Mucosa of rectum (tissue), 2 donors: ENCODE measurements at regions not wholly inside any gene's neighbourhood (a gene's known extent, or its start where the extent isn't known, plus 50 kb on each side); places are given as distances from the start of the nearest gene placed in this dataset.

ENCODE experiments used
- H3K27ac ChIP-seq, 2 donors: one replicate each; pipeline ENCODE4 v1.7.0; 2013; ENCODE audit warnings: inconsistent platforms in 2 of 2, low read depth in 2 of 2, low read length in 2 of 2
- H3K27me3 ChIP-seq, 2 donors: one replicate each; pipeline ENCODE4 v1.7.0; 2013; ENCODE audit warnings: low read length in 2 of 2; ENCODE audit not compliant: control insufficient read depth in 2 of 2, insufficient read depth in 2 of 2
- H3K36me3 ChIP-seq, 2 donors: one replicate each; pipeline ENCODE4 v1.7.0; 2013; ENCODE audit warnings: low read length in 2 of 2; ENCODE audit not compliant: control insufficient read depth in 2 of 2, insufficient read depth in 2 of 2
- H3K4me1 ChIP-seq, 2 donors: one replicate each; pipeline ENCODE4 v1.7.0; 2013; ENCODE audit warnings: low read length in 2 of 2, mild to moderate bottlenecking in 1 of 2; ENCODE audit not compliant: control insufficient read depth in 2 of 2, insufficient read depth in 2 of 2
- H3K4me3 ChIP-seq, 2 donors: one replicate each; pipeline ENCODE4 v1.7.0; 2013; ENCODE audit warnings: low read length in 2 of 2
- H3K9ac ChIP-seq, 2 donors: one replicate each; pipeline ENCODE4 v1.7.0; 2013; ENCODE audit warnings: low read length in 2 of 2, low read depth in 1 of 2, mild to moderate bottlenecking in 1 of 2
- H3K9me3 ChIP-seq, 2 donors: one replicate each; pipeline ENCODE4 v1.7.0; 2013; ENCODE audit warnings: low read length in 2 of 2; ENCODE audit not compliant: control insufficient read depth in 2 of 2
- donor health status: healthy.
- donor health status: Normal muscosa, but diverticular disease.

DNA sequence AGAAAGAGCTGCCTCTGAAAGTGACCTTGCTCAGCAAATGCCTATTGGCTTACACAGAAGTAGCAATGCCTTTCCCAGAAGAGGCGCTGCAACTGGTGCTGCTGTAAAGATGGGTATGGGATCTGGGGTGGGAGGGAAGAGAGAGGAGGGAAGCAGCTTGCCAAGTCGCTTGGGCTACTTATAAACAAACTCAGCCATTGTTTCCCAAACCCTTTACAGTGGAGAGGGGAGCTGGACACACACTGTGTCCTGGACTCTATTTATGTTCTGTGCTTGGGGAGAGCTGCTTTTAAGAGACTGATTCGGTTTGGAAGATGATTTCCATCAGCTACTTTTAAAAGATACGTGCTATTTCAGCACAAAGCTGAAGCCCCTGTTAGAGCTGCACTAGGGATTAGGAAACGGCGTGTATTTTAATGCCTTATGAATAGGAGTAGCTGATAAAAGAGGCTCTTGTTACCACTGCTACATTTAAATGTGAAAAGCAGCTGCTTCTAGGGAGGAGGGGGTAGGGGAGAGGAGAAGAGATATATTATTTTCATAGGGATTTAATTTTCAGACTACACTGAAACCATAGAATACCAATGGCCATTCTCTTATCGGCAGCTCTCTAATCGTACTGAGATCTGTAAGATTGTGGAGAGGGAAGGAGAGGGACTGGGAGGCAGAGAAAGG, 440.6 kb downstream of the MCTP2 start:
- no peak overlapping the region for H3K27ac ChIP-seq
- no peaks in the 10 kb centered on the region for H3K36me3 ChIP-seq
- H3K9me3 ChIP-seq: no peaks in the 10 kb centered on the region
- H3K4me1 ChIP-seq: no peaks in the 10 kb centered on the region
- no peak overlapping the region for H3K9ac ChIP-seq
- no peak overlapping the region for H3K4me3 ChIP-seq
- H3K27me3 ChIP-seq: no peaks in the 10 kb centered on the region

DNA sequence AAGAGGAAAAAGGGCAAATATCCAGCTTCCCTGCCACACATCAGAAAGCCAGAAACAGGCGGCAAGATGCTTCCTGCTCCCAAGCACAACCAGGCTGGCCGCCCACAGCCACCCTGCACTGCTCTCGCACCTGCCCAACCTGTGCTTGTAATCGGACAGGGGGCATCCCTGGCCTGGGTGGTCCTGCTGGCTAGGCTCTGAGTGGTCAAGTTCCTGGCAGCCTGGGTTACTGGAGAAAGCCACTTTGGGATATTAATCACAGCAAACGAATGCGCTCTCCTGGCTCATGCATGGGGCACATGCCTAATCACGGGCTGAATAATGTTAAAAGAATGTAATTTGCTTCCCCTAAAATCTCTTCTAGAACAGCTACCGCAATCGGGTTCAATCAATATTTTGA, 442.4 kb downstream of the MCTP2 start:
- no peak overlapping the region for H3K27ac ChIP-seq
- H3K36me3 ChIP-seq: no peaks in the 10 kb centered on the region
- H3K9ac ChIP-seq: no peak overlapping the region
- H3K4me1 ChIP-seq: no peaks in the 10 kb centered on the region
- H3K27me3 ChIP-seq: no peaks in the 10 kb centered on the region
- H3K4me3 ChIP-seq: no peak overlapping the region
- no peaks in the 10 kb centered on the region for H3K9me3 ChIP-seq

DNA sequence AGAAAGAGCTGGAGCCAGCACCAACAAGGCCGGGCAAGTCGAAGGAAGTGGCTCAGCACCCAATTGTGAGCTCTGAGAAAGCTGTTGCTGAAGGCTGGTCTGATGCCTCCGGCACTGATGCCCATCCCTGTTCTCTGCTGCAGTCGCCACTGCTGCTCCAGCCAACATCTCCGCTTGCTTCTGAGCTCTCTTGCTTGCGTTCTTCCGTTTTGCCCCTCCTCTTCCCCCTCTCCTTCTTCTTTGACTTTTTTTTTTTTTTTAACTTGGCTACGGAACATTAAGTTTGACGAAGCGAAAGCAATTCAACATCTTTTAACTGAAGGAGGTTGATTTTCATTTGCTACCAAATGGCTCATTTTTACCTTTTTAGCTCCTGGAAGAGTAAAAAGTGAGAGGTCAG, 442.9 kb downstream of the MCTP2 start:
- no peak overlapping the region for H3K27ac ChIP-seq
- H3K9ac ChIP-seq: no peak overlapping the region
- H3K4me3 ChIP-seq: no peak overlapping the region
- no peaks in the 10 kb centered on the region for H3K9me3 ChIP-seq
- H3K36me3 ChIP-seq: no peaks in the 10 kb centered on the region
- no peaks in the 10 kb centered on the region for H3K27me3 ChIP-seq
- H3K4me1 ChIP-seq: no peaks in the 10 kb centered on the region

DNA sequence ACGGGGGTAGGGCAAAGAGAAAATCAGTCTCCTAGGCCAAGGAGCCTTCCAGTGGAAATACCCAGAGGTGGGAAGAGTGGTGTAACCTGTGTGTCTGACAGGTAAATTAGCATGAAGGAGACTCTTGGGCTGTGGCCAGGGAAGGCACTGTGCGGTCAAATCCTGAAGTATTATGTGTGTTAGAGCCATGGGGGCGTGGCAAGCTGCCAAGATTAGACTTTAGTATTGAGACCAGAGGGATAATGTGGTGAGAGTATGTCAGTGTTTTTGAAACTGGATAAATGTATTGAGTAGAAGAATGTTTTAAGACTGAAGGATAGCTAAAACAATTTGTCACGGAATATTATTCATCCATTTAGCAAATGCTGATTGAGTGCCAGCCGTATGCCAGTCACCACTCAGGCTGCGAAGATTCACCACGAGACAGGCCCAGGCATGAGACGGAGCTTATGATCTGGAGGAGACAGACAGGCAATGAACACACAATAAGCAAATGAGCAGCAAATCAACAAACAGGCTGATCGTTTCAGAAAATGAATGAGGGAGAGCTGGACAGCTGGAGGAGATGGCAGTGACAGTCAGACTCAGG, 445.9 kb downstream of the MCTP2 start:
- no peaks in the 10 kb centered on the region for H3K9me3 ChIP-seq
- no peaks in the 10 kb centered on the region for H3K4me1 ChIP-seq
- H3K27ac ChIP-seq: no peak overlapping the region
- H3K36me3 ChIP-seq: no peaks in the 10 kb centered on the region
- no peak overlapping the region for H3K9ac ChIP-seq
- no peak overlapping the region for H3K4me3 ChIP-seq
- H3K27me3 ChIP-seq: no peaks in the 10 kb centered on the region

DNA sequence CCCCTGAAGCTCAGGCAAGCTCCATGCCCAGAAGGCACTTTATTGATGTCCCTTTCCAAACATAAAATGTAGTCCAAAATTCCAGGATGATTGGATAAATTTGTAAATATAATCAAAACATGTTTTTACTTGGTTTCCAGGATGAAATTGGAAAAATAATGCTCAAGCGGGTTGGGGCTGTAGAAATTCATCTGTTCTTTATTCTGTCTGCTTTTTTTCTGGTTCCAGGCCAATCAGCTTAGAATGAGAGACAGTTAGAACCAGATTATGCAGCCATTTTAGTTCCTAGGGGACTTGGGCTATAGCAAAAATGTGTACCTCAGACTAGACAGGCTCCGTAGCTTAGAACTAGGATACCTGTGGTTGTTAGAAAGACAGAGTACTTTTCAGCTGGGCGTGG, 450.8 kb downstream of the MCTP2 start:
- no peak overlapping the region for H3K4me3 ChIP-seq
- H3K4me1 ChIP-seq: no peaks in the 10 kb centered on the region
- H3K9me3 ChIP-seq: no peaks in the 10 kb centered on the region
- no peak overlapping the region for H3K27ac ChIP-seq
- no peaks in the 10 kb centered on the region for H3K36me3 ChIP-seq
- H3K27me3 ChIP-seq: no peaks in the 10 kb centered on the region
- H3K9ac ChIP-seq: no peak overlapping the region

DNA sequence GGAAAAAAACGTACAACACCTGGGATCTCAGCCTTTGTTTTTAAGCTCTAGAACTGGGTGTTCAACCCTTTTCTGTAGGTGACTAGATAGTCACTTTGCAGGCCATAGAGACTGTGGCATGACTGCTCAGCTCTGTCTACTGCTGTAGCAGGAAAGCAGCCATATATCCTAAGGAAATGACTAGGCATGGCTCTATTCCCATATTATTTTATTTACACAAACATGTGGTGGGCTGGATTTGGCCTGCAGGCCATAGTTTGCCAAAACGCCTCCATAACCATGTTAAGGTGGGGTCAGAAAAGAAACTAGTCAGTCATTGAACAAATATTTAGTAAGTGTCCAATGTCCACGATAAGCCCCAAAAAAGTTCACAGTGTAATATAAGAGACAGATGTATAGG, 452.5 kb downstream of the MCTP2 start:
- Histone ChIP-seq H3K4me1 (no peaks in the 10 kb centered on the region), H3K36me3 (no peaks in the 10 kb centered on the region), H3K9ac (no peak overlapping the region), H3K9me3 (no peaks in the 10 kb centered on the region), H3K27me3 (no peaks in the 10 kb centered on the region), H3K27ac (no peak overlapping the region), H3K4me3 (no peak overlapping the region)

DNA sequence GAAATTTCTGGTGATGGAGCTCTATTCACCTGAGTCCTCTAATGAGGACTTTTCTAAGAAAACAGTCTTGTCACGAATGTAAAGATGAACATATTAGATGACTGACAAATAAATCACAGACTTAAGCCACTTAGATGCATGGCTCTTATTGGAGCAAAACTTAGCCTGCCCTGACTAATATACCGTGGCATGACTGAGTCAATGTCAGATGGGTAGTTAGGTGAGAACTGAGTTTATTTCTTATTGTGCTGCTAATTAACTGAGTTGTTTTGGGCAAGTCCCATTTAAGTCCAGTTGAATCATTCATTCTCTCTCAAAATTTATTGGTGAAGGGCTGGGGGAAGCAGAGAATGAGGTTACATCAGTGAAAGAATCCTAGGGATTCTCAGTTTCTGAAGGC, 459.8 kb downstream of the MCTP2 start:
- H3K9ac ChIP-seq: no peak overlapping the region
- H3K4me3 ChIP-seq: no peak overlapping the region
- no peak overlapping the region for H3K27ac ChIP-seq
- no peaks in the 10 kb centered on the region for H3K9me3 ChIP-seq
- H3K27me3 ChIP-seq: no peaks in the 10 kb centered on the region
- no peaks in the 10 kb centered on the region for H3K36me3 ChIP-seq
- H3K4me1 ChIP-seq: no peaks in the 10 kb centered on the region

DNA sequence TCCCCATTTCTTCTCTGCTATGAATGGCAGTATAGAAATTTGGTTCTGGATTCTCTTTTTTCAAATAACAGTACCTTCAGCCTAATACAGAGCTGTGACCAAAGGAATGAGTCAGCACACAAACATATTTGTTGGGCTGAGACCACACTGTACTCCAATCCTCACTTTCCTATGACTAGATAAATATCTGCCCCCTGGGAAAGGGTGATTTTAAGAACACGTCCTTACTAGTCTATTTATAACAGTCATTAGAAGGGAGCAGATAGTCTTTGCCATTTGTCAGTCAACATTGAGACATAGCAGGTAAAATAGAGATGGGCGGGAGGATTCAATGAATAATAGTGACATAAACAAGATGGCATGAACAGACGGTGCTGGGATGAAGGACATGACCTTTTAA, 461.3 kb downstream of the MCTP2 start:
- no peaks in the 10 kb centered on the region for H3K36me3 ChIP-seq
- H3K4me3 ChIP-seq: no peak overlapping the region
- no peaks in the 10 kb centered on the region for H3K4me1 ChIP-seq
- no peak overlapping the region for H3K27ac ChIP-seq
- no peaks in the 10 kb centered on the region for H3K9me3 ChIP-seq
- no peak overlapping the region for H3K9ac ChIP-seq
- no peaks in the 10 kb centered on the region for H3K27me3 ChIP-seq

DNA sequence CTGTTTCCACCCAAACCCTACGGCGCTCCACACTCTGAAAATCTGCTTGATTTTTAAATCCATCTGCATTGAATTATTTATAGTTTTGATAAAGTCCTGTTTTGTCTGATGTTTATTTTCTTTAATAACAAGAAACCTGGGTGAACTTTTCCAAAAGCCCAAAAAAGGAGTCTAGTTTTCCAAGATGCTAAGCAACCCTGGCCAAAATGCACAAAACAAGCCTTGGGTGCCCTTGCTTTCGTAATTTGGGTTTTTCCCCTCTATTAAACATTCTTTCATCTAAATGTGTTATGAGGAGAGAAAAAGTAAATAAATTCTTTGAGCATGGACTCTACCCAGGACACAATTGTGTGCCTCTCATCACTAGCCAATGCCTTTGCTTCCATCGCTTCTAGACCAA, 468.9 kb downstream of the MCTP2 start:
- no peak overlapping the region for H3K4me3 ChIP-seq
- H3K4me1 ChIP-seq: no peaks in the 10 kb centered on the region
- H3K9ac ChIP-seq: no peak overlapping the region
- H3K9me3 ChIP-seq: no peaks in the 10 kb centered on the region
- no peak overlapping the region for H3K27ac ChIP-seq
- no peaks in the 10 kb centered on the region for H3K36me3 ChIP-seq
- no peaks in the 10 kb centered on the region for H3K27me3 ChIP-seq

DNA sequence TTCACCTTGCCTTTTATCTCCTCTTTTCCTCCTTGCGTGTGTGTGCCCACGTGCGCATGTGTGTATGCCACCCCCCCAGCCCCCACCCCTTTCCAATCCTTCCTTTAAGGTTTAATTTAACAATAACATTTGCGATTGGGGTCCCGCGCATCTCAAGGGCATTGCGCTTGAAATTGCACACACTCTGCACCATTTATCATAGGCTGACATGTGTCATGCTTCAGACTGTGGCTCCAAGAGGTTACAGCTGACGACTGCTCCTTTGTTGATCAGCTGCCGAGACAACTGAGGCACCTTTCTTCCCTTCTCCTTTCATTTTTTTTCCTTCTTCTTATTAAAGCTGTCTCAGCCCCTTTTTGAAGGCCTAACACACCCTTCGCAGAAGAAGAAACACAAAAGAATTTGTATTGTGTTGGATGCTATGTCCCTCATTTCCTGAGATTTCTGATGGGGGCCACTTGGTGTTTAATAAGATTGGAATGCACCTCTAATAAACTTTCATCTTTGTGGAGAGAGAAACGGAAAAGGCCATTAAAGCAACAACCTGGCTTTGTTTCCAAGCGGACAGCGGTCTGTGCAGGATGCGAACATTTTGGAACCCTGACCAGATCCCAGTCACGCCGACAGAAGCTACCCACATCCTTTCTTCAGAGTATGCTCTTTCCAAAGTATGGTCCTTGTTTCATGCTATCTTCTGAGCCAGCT, 470.1 kb downstream of the MCTP2 start:
- H3K4me3 ChIP-seq: no peak overlapping the region
- no peaks in the 10 kb centered on the region for H3K9me3 ChIP-seq
- H3K27ac ChIP-seq: no peak overlapping the region
- no peaks in the 10 kb centered on the region for H3K4me1 ChIP-seq
- no peaks in the 10 kb centered on the region for H3K27me3 ChIP-seq
- no peak overlapping the region for H3K9ac ChIP-seq
- H3K36me3 ChIP-seq: no peaks in the 10 kb centered on the region
